IMR-90 (cell line): ENCODE measurements at regions not wholly inside any gene's neighbourhood (a gene's known extent, or its start where the extent isn't known, plus 50 kb on each side); places are given as distances from the start of the nearest gene placed in this dataset.

ENCODE experiments used
- CEBPB ChIP-seq: IDR thresholded peaks from 2 replicates; pipeline ENCODE4 v1.6.1; 2012; ENCODE audit warnings: low read depth, low read length, improper control_type of control experiment
- MAZ ChIP-seq: IDR thresholded peaks from 2 replicates; pipeline ENCODE4 v1.6.1; 2012; ENCODE audit warnings: low read depth, mild to moderate bottlenecking, low read length, improper control_type of control experiment, moderate library complexity, borderline replicate concordance
- MXI1 ChIP-seq: IDR thresholded peaks from 2 replicates; pipeline ENCODE4 v1.6.1; 2012; ENCODE audit warnings: low read depth, mild to moderate bottlenecking, low read length, moderate library complexity, borderline replicate concordance
- NFE2L2 ChIP-seq: fragments of 150-350 bp; IDR thresholded peaks from 2 replicates; pipeline ENCODE4 v1.6.1; 2016; ENCODE audit warnings: low read depth, mild to moderate bottlenecking, low read length
- POLR2A ChIP-seq: IDR thresholded peaks from 2 replicates; pipeline ENCODE4 v1.6.1; 2012; ENCODE audit warnings: mild to moderate bottlenecking, low read depth, low read length
- RAD21 ChIP-seq: IDR thresholded peaks from 2 replicates; pipeline ENCODE4 v1.6.1; 2012; ENCODE audit warnings: low read length, improper control_type of control experiment
- RCOR1 ChIP-seq: IDR thresholded peaks from 2 replicates; pipeline ENCODE4 v1.6.1; 2012; ENCODE audit warnings: mild to moderate bottlenecking, low read length, improper control_type of control experiment; ENCODE audit not compliant: insufficient replicate concordance
- RFX5 ChIP-seq: IDR thresholded peaks from 2 replicates; pipeline ENCODE4 v1.8.0; 2012; ENCODE audit warnings: low read depth, mild to moderate bottlenecking, low read length, moderate library complexity
- SMC3 ChIP-seq: fragments of 150-350 bp; IDR thresholded peaks from 2 replicates; pipeline ENCODE4 v1.6.1; 2016; ENCODE audit warnings: low read depth, mild to moderate bottlenecking, antibody characterized with exemption, low read length, moderate library complexity
- USF2 ChIP-seq: fragments of 150-350 bp; IDR thresholded peaks from 2 replicates; pipeline ENCODE4 v1.6.1; 2017; ENCODE audit warnings: mild to moderate bottlenecking, antibody characterized with exemption, low read length, low read depth
- TF ChIP-seq, protein P1 (sequence below): conservative IDR thresholded peaks from 2 replicates; pipeline ENCODE4 v1.5.1; 2012; ENCODE audit warnings: mild to moderate bottlenecking, low read depth, low read length, improper control_type of control experiment
- TF ChIP-seq, protein P2 (sequence below): fragments of 150-350 bp; IDR thresholded peaks from 2 replicates; pipeline ENCODE4 v1.6.1; 2016; ENCODE audit warnings: low read depth, mild to moderate bottlenecking, low read length, moderate library complexity, borderline replicate concordance

GRCh38 chr5:68966596-68966995, 127.2 kb upstream of the SLC30A5 start:
- TF ChIP-seq, protein P1, sequence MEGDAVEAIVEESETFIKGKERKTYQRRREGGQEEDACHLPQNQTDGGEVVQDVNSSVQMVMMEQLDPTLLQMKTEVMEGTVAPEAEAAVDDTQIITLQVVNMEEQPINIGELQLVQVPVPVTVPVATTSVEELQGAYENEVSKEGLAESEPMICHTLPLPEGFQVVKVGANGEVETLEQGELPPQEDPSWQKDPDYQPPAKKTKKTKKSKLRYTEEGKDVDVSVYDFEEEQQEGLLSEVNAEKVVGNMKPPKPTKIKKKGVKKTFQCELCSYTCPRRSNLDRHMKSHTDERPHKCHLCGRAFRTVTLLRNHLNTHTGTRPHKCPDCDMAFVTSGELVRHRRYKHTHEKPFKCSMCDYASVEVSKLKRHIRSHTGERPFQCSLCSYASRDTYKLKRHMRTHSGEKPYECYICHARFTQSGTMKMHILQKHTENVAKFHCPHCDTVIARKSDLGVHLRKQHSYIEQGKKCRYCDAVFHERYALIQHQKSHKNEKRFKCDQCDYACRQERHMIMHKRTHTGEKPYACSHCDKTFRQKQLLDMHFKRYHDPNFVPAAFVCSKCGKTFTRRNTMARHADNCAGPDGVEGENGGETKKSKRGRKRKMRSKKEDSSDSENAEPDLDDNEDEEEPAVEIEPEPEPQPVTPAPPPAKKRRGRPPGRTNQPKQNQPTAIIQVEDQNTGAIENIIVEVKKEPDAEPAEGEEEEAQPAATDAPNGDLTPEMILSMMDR: no peak
- no peak for TF ChIP-seq POLR2A
- TF ChIP-seq MXI1: no peak
- TF ChIP-seq USF2: no peak
- TF ChIP-seq RAD21: no peak
- TF ChIP-seq, protein P2, sequence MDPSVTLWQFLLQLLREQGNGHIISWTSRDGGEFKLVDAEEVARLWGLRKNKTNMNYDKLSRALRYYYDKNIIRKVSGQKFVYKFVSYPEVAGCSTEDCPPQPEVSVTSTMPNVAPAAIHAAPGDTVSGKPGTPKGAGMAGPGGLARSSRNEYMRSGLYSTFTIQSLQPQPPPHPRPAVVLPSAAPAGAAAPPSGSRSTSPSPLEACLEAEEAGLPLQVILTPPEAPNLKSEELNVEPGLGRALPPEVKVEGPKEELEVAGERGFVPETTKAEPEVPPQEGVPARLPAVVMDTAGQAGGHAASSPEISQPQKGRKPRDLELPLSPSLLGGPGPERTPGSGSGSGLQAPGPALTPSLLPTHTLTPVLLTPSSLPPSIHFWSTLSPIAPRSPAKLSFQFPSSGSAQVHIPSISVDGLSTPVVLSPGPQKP: no peak
- TF ChIP-seq RCOR1: no peak
- TF ChIP-seq SMC3: no peak
- no peak for TF ChIP-seq MAZ
- TF ChIP-seq NFE2L2: no peak
- TF ChIP-seq CEBPB: no peak
- TF ChIP-seq RFX5: no peak
